CD4-positive, alpha-beta T cell treated with Interleukin-15 for 1 hour (primary cell): ENCODE measurements at regions not wholly inside any gene's neighbourhood (a gene's known extent, or its start where the extent isn't known, plus 50 kb on each side); places are given as distances from the start of the nearest gene placed in this dataset.
"Not testable (repeated sequence)": the region's sequence is repeated elsewhere in the genome, so short reads cannot be mapped to it uniquely, and the experiment has no call there.

Experiments used
- DNase-seq: peaks from one replicate; pipeline ENCODE4 v3.0.0-alpha.2; 2020

- DNase-seq: no peak
These were observed 106.7 kb upstream of the SNRPN start for GRCh38 chr15:24848050-24848449.

DNA sequence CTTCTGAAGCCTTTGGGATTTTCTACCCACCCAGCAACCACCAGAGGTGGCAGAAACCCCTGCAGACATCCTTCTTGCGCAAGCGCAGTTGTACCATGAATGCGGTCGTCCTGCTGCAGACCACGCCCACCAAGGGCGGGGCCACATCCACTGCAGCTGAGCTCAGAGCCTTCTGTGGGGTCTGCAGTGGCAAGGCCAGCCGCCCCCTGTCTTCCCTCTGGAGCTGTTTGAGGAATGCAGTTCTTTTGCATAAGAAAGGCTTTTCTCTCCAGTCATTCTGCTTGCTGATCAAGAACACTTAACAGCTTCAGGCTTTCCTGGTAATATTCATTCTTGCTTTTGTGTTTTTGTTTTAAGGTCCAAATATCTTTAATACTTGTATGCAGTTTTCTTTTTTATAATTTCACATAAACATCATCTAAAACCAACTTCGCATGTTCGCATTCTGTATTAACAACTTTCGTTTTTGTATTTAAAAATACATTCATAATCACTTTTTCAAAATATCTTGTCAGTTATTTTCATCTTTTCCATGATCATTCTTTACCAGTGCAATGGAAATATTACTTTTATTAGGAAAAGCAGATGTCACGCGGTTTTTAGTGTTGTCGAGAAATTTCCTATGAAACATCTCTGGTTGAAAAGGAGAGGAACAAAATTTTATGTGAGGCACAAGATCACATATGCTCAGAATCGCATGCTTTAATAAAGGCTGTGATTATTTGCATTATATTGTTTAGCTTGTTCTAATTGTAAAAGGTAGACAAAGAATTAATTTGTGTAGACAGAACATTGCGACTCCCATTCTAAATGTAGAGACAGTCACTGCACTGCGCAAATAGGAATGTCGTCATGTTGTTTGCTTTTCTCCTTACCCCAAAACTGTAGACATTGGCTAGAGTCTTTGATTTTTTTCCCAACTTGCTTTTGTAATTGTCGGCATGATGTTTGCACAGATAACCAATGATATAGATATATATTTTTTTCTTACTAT lies 98.1 kb upstream of the SNRPN start:
- no peak for DNase-seq

DNA sequence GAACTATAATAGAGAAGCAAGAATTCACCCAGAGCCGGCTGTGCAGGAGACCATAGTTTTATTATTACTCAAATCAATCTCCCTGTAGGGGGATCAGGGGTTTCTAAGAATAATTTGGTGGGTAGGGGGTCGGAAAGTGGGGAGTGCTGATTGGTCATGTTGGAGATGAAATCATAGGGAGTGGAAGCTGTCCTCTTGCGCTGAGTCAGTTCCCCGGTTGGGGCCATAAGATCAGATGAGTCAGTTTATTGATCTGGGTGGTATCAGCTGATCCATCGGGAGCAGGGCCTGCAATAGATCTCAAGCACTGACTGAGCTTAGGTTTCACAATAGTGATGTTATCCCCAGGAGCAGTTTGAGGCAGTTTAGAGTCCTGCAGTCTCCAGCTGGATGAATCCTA lies 97.0 kb upstream of the SNRPN start:
- no peak for DNase-seq

- not testable (repeated sequence) for DNase-seq
These were observed 96.6 kb upstream of the SNRPN start for GRCh38 chr15:24858183-24858582.

DNA sequence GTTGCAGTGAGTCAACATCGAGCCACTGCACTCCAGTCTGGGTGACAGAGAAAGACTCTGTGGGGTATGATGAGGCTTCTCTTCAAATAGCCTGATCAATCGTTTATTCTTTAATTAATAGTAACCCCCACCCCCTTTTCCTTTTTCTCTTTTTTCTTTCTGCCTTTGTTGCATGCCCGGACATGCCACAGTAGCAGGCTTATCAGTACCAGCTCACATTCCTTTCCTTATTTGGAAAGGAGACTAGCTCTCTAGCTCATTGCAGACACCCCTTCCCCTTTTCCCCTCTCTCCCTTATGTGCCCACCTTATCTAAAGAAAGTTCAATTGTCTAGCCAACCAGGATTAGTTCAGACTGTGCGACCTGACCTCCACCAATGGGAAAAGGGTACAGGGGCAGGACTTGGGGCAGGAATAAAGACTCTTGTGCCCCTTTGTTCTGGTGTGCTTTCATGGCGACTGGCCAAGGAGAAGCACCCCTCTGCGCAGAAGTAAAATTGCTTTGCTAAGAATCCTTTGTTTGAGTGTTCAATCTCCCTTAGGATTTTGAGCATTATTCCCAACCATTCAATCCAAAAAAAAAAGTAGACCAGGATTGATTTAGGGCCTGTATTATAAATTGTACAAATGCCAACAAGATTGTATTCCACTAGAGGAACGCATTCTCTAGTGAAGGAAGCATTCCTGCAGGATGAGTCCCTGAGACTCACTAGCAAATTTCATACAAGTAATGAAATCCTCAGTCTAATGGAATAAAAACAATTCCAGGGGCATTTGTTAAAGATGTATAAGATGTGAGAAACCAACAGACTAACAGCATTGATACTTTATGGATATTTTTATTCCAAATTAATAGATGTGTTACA lies 95.8 kb upstream of the SNRPN start:
- DNase-seq: no peak

DNA sequence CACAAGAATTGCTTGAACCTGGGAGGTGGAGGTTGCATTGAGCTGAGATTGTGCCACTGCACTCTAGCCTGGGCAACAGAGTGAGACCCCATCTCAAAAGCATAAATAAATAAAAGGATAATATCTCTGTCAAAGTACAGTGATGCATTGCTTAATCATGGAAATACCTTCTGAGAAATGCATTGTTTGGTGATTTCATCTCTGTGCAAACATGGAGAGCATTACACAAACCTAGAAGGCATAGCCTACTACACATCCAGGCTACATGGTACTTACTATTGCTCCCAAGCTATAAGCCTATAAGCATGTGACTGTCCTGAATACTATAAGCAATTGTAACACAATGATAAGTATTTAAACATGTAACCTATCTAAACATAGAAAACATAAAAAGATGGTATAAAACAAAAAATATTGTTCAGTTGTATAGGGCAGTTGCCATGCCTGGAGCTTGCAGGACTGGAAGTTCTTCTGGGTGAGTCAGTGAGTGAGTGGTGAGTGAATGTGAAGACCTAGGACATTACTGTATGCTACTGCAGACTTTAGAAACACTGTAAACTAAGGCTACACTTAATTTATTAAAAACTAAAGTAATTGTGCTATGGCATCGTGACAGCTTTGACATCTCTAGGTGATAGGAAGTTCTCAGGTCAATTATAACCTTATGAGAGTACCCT lies 93.6 kb upstream of the SNRPN start:
- DNase-seq: no peak

DNA sequence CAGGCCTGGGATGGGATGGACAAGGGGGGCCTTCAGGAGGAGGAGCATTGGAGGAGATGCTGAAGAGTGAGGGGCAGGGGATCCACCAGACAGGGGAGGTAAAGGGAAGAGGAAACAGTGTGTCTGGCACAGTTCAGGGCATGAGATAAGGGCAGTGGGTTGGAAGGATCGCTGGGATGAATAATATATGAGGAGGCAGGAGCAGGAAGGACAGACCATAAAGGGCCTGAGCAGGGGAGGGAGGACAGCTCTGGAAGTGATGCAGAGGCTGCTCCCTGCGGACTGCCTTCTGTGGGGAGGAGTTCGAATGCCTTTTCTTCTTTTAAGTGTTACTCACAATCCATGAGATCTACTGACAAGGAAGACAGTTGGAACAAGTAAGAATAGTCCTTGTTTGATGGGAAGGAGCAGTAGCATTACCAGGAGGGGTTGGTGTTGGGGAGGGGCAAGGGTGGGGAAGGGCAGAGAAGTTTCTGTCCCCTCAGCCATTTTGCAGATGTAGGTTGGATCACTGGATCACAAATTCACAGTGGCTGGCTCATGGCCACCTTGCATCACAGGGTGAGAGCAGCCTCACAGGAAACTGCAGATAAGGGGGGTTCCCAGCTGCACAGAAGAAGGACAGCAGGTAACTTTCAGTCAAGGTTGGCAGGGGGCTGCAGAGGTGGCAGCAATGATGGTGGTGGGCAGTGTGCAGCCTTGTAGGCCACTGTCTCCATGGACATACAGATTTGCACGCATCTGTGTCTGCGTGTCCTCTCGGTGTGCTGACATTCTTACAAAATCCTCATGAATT lies 91.9 kb upstream of the SNRPN start:
- DNase-seq: no peak

DNA sequence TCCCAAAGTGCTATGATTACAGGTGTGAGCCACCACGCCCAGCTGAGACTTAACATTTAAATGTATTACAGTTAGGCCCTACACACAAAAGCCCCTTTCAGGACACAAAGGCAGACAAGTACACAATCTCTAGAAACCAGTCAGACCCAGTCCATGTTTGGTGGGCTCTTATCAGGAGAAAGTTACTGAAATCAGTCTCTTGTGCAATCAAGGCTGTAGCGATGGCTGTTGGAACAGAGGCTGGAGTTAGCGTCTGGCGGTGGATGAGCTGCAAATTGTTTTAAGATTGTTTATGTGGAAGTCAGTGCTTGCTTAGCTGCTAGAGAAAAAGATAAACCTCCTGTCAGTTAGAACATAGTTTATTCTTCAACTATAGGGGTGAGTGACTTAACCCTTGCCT lies 89.5 kb upstream of the SNRPN start:
- DNase-seq: no peak

DNA sequence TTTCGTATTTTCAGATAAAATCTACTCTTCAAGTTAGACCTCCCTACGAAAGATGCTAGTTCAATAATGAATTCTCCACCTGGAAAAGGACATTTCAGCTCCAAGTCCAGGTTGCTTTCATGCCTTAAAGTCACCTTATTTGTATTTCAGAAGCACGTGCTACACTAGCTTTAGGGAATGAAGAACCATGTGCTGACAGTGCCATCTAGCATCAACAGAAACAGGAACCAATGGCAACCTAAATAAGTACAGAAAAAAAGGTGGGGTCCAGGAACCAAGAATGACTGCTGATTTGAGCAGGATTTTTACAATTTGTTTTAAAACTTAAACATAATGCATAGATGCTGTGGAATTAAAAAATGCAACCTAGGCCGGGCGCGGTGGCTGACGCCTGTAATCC lies 77.6 kb upstream of the SNRPN start:
- DNase-seq: no peak

- no peak for DNase-seq
These were observed 76.6 kb upstream of the SNRPN start for GRCh38 chr15:24878153-24878552.

GRCh38 chr15:24879492-24879891 lies 75.3 kb upstream of the SNRPN start:
- DNase-seq: no peak

DNA sequence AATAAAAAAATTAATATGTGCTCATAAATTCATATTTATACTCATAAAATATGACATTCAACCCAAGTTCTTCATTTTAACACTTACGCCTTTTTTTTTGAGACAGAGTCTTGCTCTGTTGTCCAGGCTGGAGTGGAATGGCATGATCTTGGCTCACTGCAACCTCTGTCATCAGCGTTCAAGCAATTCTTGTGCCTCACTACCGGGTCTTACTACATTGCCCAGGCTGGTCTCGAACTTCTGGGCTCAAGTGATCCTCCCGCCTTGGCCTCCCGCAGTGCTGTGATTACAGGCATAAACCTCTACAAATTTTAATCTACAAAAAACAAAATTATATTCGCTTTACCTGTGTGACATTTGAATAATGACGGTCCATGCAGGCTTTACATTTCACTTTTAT lies 74.1 kb upstream of the SNRPN start:
- DNase-seq: no peak

DNA sequence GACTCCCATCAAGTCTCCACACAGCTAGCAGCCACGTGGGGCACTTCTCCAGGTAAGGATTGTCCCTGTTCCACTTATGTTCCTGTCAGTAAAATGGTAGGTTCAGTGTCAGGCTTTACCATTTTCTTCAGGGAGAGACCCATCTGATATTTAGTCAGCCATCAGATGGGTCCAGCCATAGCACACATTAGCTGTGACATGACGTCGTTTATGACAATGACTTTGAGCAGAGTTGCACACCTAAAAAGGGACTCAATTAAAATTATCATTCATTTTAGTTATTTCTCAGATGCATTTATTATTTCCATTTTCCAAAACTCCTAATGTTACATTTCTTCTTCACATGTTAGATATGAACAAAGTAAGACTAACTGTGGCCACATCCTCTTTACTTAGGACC lies 68.2 kb upstream of the SNRPN start:
- no peak for DNase-seq

- no peak for DNase-seq
These were observed 56.0 kb upstream of the SNRPN start for GRCh38 chr15:24898715-24899272.

DNA sequence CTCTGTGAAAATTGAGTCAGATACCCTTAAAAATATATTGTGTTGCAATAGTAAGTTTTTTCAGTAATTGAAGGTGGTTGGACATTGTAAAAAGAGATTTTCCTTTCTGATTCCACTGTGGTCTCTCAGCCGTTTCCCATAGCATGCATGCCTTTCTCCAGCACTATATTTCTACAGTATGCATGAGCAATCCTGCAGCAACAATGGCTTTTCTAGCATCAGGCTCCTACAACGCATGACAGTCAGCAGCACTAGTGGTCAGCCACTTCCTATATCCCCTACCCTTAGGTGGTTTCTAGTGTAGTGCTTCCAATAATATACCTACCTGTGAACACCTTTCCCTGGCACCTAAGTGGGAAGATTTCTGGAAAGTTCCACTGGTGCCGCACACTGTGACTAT lies 55.4 kb upstream of the SNRPN start:
- DNase-seq: no peak

DNA sequence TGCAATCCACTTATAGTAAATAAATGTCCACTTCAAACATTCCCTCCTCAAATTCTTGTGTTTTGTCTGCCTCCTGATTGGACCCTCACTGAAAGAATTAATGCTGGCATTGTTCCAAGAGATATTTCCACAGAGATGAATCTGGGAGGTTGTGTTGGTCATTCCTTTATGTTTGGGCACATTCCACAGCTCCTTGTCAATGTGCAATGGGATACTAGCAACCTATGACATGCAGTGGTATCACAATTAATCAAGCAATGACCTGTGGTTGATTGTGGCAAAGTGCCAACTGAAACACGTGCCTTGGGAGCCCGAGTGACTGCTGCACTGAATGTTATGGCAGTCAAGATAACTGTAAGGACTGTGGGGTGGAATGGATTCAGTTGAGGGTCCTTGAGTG lies 55.0 kb upstream of the SNRPN start:
- no peak for DNase-seq

DNA sequence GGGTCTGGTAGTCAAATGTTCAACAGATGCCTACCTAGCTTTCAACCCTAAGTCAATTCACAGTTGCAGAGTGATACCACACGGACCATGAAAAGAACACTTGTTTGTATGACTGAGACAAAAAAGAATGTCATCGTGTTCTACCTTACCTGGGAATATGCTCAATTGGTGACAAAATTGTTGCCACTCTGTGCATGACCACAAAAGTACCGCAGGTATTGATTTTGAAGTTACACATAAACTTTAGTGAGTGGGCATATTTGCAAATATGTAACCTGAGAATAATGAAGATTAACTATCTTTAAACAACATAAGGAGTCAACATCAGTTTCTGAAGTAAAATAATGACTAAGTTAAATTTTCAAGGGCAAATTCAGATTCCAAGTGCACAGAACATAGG lies 53.4 kb upstream of the SNRPN start:
- no peak for DNase-seq
